ENCODE measurements at regions not wholly inside any gene's neighbourhood (a gene's known extent, or its start where the extent isn't known, plus 50 kb on each side); places are given as distances from the start of the nearest gene placed in this dataset.

DNA sequence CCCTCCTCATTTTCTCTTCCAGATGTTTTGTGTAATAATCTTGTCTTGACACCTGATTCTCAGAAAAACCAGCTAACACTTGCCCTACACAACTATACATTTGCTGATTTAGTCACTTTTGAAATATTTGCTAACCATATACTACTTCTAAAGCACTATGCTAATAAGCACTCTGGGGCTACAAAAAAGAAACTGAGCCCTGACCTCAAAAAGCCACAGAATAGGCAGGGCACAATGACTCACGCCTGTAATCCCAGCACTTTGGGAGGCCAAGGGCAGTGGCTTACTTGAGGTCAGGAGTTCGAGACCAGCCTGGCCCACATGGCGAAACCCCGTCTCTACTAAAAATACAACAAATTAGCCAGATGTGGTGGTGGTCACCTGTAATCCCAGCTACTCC is 266.0 kb downstream of the RAD51AP2 start:
- no peaks in the 10 kb centered on the region for H3F3A ChIP-seq (ENCODE audit: insufficient read depth, low read length, poor library complexity, severe bottlenecking)
- H3K9me3 ChIP-seq (ENCODE audit: low read length): no peaks in the 10 kb centered on the region
- no peak overlapping the region for H2AFZ ChIP-seq (ENCODE audit: low read depth, low read length)
- no peak overlapping the region for H3K27ac ChIP-seq (ENCODE audit: low read length)
- no peaks in the 10 kb centered on the region for H3K36me3 ChIP-seq (ENCODE audit: insufficient read depth, low read length)
- no peaks in the 10 kb centered on the region for H4K20me1 ChIP-seq (ENCODE audit: insufficient read depth)
- H3K4me3 ChIP-seq (ENCODE audit: low read length): no peak overlapping the region
- H3K79me2 ChIP-seq (replicated peaks; ENCODE audit: insufficient read depth, low read length): no peaks in the 10 kb centered on the region
- H3K4me2 ChIP-seq (ENCODE audit: low read length): no peak overlapping the region
- TF ChIP-seq TAF1 (IDR thresholded peaks at IDR 0.05; ENCODE audit: low read depth): no peak
- TF ChIP-seq POLR2AphosphoS5 (IDR thresholded peaks at IDR 0.05): no peak
- no peak for TF ChIP-seq EZH2 (IDR thresholded peaks at IDR 0.05; ENCODE audit: borderline replicate concordance, insufficient read depth, low read length, poor library complexity, severe bottlenecking)
- no peaks in the 10 kb centered on the region for H3K9me2 ChIP-seq (ENCODE audit: insufficient read depth, low read length)
- H3K9ac ChIP-seq (ENCODE audit: low read length): no peak overlapping the region
- no peaks in the 10 kb centered on the region for H3K27me3 ChIP-seq (ENCODE audit: insufficient read depth, low read depth, low read length)

GRCh38 chr2:17251171-17251570 is 267.1 kb downstream of the RAD51AP2 start:
- H3K27ac ChIP-seq (ENCODE audit: low read length): no peak overlapping the region
- H3K9me3 ChIP-seq (ENCODE audit: low read length): no peaks in the 10 kb centered on the region
- H2AFZ ChIP-seq (ENCODE audit: low read depth, low read length): no peak overlapping the region
- H3K79me2 ChIP-seq (replicated peaks; ENCODE audit: insufficient read depth, low read length): no peaks in the 10 kb centered on the region
- H4K20me1 ChIP-seq (ENCODE audit: insufficient read depth): no peaks in the 10 kb centered on the region
- H3K27me3 ChIP-seq (ENCODE audit: insufficient read depth, low read depth, low read length): no peaks in the 10 kb centered on the region
- H3K4me2 ChIP-seq (ENCODE audit: low read length): no peak overlapping the region
- no peaks in the 10 kb centered on the region for H3K9me2 ChIP-seq (ENCODE audit: insufficient read depth, low read length)
- H3K9ac ChIP-seq (ENCODE audit: low read length): no peak overlapping the region
- H3F3A ChIP-seq (ENCODE audit: insufficient read depth, low read length, poor library complexity, severe bottlenecking): no peaks in the 10 kb centered on the region
- H3K36me3 ChIP-seq (ENCODE audit: insufficient read depth, low read length): no peaks in the 10 kb centered on the region
- TF ChIP-seq RAD21 (conservative IDR thresholded peaks at IDR 0.05) (no peak), POLR2AphosphoS5 (IDR thresholded peaks at IDR 0.05) (no peak), EZH2 (IDR thresholded peaks at IDR 0.05; ENCODE audit: borderline replicate concordance, insufficient read depth, low read length, poor library complexity, severe bottlenecking) (no peak), MXI1 (conservative IDR thresholded peaks at IDR 0.05; ENCODE audit: poor library complexity, severe bottlenecking) (no peak), EP300 (conservative IDR thresholded peaks at IDR 0.05; ENCODE audit: poor library complexity, severe bottlenecking) (no peak), SMC3 (conservative IDR thresholded peaks at IDR 0.05; ENCODE audit: poor library complexity) (no peak), TAF1 (IDR thresholded peaks at IDR 0.05; ENCODE audit: low read depth) (no peak)
- TF ChIP-seq, protein P1, sequence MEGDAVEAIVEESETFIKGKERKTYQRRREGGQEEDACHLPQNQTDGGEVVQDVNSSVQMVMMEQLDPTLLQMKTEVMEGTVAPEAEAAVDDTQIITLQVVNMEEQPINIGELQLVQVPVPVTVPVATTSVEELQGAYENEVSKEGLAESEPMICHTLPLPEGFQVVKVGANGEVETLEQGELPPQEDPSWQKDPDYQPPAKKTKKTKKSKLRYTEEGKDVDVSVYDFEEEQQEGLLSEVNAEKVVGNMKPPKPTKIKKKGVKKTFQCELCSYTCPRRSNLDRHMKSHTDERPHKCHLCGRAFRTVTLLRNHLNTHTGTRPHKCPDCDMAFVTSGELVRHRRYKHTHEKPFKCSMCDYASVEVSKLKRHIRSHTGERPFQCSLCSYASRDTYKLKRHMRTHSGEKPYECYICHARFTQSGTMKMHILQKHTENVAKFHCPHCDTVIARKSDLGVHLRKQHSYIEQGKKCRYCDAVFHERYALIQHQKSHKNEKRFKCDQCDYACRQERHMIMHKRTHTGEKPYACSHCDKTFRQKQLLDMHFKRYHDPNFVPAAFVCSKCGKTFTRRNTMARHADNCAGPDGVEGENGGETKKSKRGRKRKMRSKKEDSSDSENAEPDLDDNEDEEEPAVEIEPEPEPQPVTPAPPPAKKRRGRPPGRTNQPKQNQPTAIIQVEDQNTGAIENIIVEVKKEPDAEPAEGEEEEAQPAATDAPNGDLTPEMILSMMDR (IDR thresholded peaks at IDR 0.05; ENCODE audit: poor library complexity, severe bottlenecking): no peak
- TF ChIP-seq, protein P2, sequence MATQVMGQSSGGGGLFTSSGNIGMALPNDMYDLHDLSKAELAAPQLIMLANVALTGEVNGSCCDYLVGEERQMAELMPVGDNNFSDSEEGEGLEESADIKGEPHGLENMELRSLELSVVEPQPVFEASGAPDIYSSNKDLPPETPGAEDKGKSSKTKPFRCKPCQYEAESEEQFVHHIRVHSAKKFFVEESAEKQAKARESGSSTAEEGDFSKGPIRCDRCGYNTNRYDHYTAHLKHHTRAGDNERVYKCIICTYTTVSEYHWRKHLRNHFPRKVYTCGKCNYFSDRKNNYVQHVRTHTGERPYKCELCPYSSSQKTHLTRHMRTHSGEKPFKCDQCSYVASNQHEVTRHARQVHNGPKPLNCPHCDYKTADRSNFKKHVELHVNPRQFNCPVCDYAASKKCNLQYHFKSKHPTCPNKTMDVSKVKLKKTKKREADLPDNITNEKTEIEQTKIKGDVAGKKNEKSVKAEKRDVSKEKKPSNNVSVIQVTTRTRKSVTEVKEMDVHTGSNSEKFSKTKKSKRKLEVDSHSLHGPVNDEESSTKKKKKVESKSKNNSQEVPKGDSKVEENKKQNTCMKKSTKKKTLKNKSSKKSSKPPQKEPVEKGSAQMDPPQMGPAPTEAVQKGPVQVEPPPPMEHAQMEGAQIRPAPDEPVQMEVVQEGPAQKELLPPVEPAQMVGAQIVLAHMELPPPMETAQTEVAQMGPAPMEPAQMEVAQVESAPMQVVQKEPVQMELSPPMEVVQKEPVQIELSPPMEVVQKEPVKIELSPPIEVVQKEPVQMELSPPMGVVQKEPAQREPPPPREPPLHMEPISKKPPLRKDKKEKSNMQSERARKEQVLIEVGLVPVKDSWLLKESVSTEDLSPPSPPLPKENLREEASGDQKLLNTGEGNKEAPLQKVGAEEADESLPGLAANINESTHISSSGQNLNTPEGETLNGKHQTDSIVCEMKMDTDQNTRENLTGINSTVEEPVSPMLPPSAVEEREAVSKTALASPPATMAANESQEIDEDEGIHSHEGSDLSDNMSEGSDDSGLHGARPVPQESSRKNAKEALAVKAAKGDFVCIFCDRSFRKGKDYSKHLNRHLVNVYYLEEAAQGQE (IDR thresholded peaks at IDR 0.05; ENCODE audit: borderline replicate concordance): no peak
- H3K4me3 ChIP-seq (ENCODE audit: low read length): no peak overlapping the region

- no peak for TF ChIP-seq SMC3 (conservative IDR thresholded peaks at IDR 0.05; ENCODE audit: poor library complexity)
- no peak for TF ChIP-seq MXI1 (conservative IDR thresholded peaks at IDR 0.05; ENCODE audit: poor library complexity, severe bottlenecking)
- TF ChIP-seq TAF1 (IDR thresholded peaks at IDR 0.05; ENCODE audit: low read depth): no peak
- TF ChIP-seq EZH2 (IDR thresholded peaks at IDR 0.05; ENCODE audit: borderline replicate concordance, insufficient read depth, low read length, poor library complexity, severe bottlenecking): no peak
- no peak for TF ChIP-seq RAD21 (conservative IDR thresholded peaks at IDR 0.05)
- no peak for TF ChIP-seq POLR2AphosphoS5 (IDR thresholded peaks at IDR 0.05)
- TF ChIP-seq, protein P1 (IDR thresholded peaks at IDR 0.05; ENCODE audit: poor library complexity, severe bottlenecking): no peak
- TF ChIP-seq, protein P2 (IDR thresholded peaks at IDR 0.05; ENCODE audit: borderline replicate concordance): no peak
- no peak for TF ChIP-seq EP300 (conservative IDR thresholded peaks at IDR 0.05; ENCODE audit: poor library complexity, severe bottlenecking)
- Histone ChIP-seq H3K4me2 (ENCODE audit: low read length) (no peak overlapping the region), H2AFZ (ENCODE audit: low read depth, low read length) (no peak overlapping the region), H3K9me3 (ENCODE audit: low read length) (no peaks in the 10 kb centered on the region), H3F3A (ENCODE audit: insufficient read depth, low read length, poor library complexity, severe bottlenecking) (no peaks in the 10 kb centered on the region), H3K9me2 (ENCODE audit: insufficient read depth, low read length) (no peaks in the 10 kb centered on the region), H3K9ac (ENCODE audit: low read length) (no peak overlapping the region), H3K79me2 (replicated peaks; ENCODE audit: insufficient read depth, low read length) (no peaks in the 10 kb centered on the region), H3K27me3 (ENCODE audit: insufficient read depth, low read depth, low read length) (no peaks in the 10 kb centered on the region), H4K20me1 (ENCODE audit: insufficient read depth) (no peaks in the 10 kb centered on the region), H3K27ac (ENCODE audit: low read length) (no peak overlapping the region), H3K4me3 (ENCODE audit: low read length) (no peak overlapping the region), H3K36me3 (ENCODE audit: insufficient read depth, low read length) (no peaks in the 10 kb centered on the region)
Measured at GRCh38 chr2:17249249-17249648, 269.0 kb downstream of the RAD51AP2 start.

Measured in neural cell (in vitro differentiated cells).